GM23338 (cell line): ENCODE measurements at regions not wholly inside any gene's neighbourhood (a gene's known extent, or its start where the extent isn't known, plus 50 kb on each side); places are given as distances from the start of the nearest gene placed in this dataset.

Source experiments
- EZH2phosphoT487 ChIP-seq: fragments of 200-600 bp; sonication (generic); IDR thresholded peaks from one replicate; pipeline ENCODE4 v1.8.1; 2018; ENCODE audit warnings: antibody characterized with exemption; ENCODE audit not compliant: unreplicated experiment
- TF ChIP-seq, protein P1 (sequence below), 2 experiments: fragments of 200-600 bp in 1 of 2; sonication (generic) in 1 of 2; conservative IDR thresholded peaks; 2 replicates each; pipeline versions ENCODE4 v1.5.1 to v1.6.1; 2016 to 2017; ENCODE audit warnings: antibody characterized with exemption in 2 of 2, low read depth in 2 of 2, mild to moderate bottlenecking in 2 of 2, moderate library complexity in 1 of 2

DNA sequence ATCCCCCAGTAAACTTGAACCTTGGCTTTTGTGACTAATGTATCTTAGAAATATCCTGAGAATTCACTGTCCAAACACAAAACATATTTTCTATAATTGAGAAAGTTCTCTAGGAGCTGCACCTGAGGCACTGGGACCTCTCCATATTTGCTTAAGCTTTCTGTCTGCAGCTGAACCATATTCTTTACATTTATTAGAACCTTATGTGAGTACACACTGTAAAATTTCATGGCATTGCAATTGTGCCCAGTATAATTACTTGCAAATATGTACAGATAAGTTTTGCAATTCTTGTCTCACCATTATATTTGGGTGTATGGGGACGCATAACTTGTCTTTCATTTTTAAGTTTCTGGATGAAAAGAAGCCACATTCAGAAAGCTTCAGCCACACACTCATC lies 280.7 kb upstream of the KLHL1 start:
- TF ChIP-seq, protein P1, sequence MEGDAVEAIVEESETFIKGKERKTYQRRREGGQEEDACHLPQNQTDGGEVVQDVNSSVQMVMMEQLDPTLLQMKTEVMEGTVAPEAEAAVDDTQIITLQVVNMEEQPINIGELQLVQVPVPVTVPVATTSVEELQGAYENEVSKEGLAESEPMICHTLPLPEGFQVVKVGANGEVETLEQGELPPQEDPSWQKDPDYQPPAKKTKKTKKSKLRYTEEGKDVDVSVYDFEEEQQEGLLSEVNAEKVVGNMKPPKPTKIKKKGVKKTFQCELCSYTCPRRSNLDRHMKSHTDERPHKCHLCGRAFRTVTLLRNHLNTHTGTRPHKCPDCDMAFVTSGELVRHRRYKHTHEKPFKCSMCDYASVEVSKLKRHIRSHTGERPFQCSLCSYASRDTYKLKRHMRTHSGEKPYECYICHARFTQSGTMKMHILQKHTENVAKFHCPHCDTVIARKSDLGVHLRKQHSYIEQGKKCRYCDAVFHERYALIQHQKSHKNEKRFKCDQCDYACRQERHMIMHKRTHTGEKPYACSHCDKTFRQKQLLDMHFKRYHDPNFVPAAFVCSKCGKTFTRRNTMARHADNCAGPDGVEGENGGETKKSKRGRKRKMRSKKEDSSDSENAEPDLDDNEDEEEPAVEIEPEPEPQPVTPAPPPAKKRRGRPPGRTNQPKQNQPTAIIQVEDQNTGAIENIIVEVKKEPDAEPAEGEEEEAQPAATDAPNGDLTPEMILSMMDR (conservative IDR thresholded peaks at IDR 0.05; ENCODE audit: low read depth in 2 of 2): no peak
- no peak for TF ChIP-seq EZH2phosphoT487
